ENCODE measurements at regions not wholly inside any gene's neighbourhood (a gene's known extent, or its start where the extent isn't known, plus 50 kb on each side); places are given as distances from the start of the nearest gene placed in this dataset.

GRCh38 chr2:14079576-14079975 lies 552.9 kb upstream of the LRATD1 start:
- H3K4me3 ChIP-seq (replicated peaks in 1 of 4; ENCODE audit: control extremely low read depth in 1 of 4, insufficient read depth in 1 of 4, low read depth in 3 of 4, low read length in 4 of 4): no peak overlapping the region
- no peak overlapping the region for H3K4me2 ChIP-seq (ENCODE audit: extremely low read depth, insufficient read depth, low read length)
- no peaks in the 10 kb centered on the region for H4K20me1 ChIP-seq (ENCODE audit: control insufficient read depth, extremely low read depth, insufficient read depth, low read length)
- no peaks in the 10 kb centered on the region for H3K9me3 ChIP-seq (ENCODE audit: control insufficient read depth, insufficient read depth, low read depth, low read length)
- no peaks in the 10 kb centered on the region for H3K4me1 ChIP-seq (ENCODE audit: control insufficient read depth, extremely low read depth, insufficient read depth, low read length)
- no peak for DNase-seq (ENCODE audit: low read depth in 2 of 2)
- no peaks in the 10 kb centered on the region for H3K36me3 ChIP-seq (ENCODE audit: control insufficient read depth, insufficient read depth, low read length)
- no peak overlapping the region for H3K27ac ChIP-seq (ENCODE audit: insufficient read depth, low read length)
- H3K79me2 ChIP-seq (ENCODE audit: control insufficient read depth, insufficient read depth, low read length): no peaks in the 10 kb centered on the region
- no peak overlapping the region for H2AFZ ChIP-seq (ENCODE audit: low read length)
- no peak for TF ChIP-seq EZH2 (IDR thresholded peaks at IDR 0.05; ENCODE audit: low read length, missing control alignments)
- no peak for TF ChIP-seq CTCF (conservative IDR thresholded peaks at IDR 0.05 in 1 of 2, IDR thresholded peaks at IDR 0.05 in 1 of 2; ENCODE audit: low read depth in 1 of 2, low read length in 2 of 2)
- no peak overlapping the region for H3K9ac ChIP-seq (ENCODE audit: insufficient read depth, low read length)
- no peaks in the 10 kb centered on the region for H3K27me3 ChIP-seq (ENCODE audit: control insufficient read depth, insufficient read depth, low read length)

GRCh38 chr2:14081521-14081920 lies 551.0 kb upstream of the LRATD1 start:
- H2AFZ ChIP-seq (ENCODE audit: low read length): no peak overlapping the region

GRCh38 chr2:14082640-14083039 lies 549.9 kb upstream of the LRATD1 start:
- H3K79me2 ChIP-seq (ENCODE audit: control insufficient read depth, insufficient read depth, low read length): no peaks in the 10 kb centered on the region
- no peak for DNase-seq (ENCODE audit: low read depth in 2 of 2)
- H3K9me3 ChIP-seq (ENCODE audit: control insufficient read depth, insufficient read depth, low read depth, low read length): no peaks in the 10 kb centered on the region
- H3K4me2 ChIP-seq (ENCODE audit: extremely low read depth, insufficient read depth, low read length): no peak overlapping the region
- no peaks in the 10 kb centered on the region for H3K36me3 ChIP-seq (ENCODE audit: control insufficient read depth, insufficient read depth, low read length)
- no peaks in the 10 kb centered on the region for H3K4me1 ChIP-seq (ENCODE audit: control insufficient read depth, extremely low read depth, insufficient read depth, low read length)
- no peaks in the 10 kb centered on the region for H3K27me3 ChIP-seq (ENCODE audit: control insufficient read depth, insufficient read depth, low read length)
- H3K9ac ChIP-seq (ENCODE audit: insufficient read depth, low read length): no peak overlapping the region
- no peaks in the 10 kb centered on the region for H4K20me1 ChIP-seq (ENCODE audit: control insufficient read depth, extremely low read depth, insufficient read depth, low read length)
- no peak for TF ChIP-seq CTCF (conservative IDR thresholded peaks at IDR 0.05 in 1 of 2, IDR thresholded peaks at IDR 0.05 in 1 of 2; ENCODE audit: low read depth in 1 of 2, low read length in 2 of 2)
- no peak for TF ChIP-seq EZH2 (IDR thresholded peaks at IDR 0.05; ENCODE audit: low read length, missing control alignments)
- H3K27ac ChIP-seq (ENCODE audit: insufficient read depth, low read length): no peak overlapping the region
- no peak overlapping the region for H2AFZ ChIP-seq (ENCODE audit: low read length)
- H3K4me3 ChIP-seq (replicated peaks in 1 of 4; ENCODE audit: control extremely low read depth in 1 of 4, insufficient read depth in 1 of 4, low read depth in 3 of 4, low read length in 4 of 4): no peak overlapping the region

More at GRCh38 chr2:14081521-14081920, 551.0 kb upstream of the LRATD1 start:
- no peaks in the 10 kb centered on the region for H4K20me1 ChIP-seq (ENCODE audit: control insufficient read depth, extremely low read depth, insufficient read depth, low read length)
- H3K9me3 ChIP-seq (ENCODE audit: control insufficient read depth, insufficient read depth, low read depth, low read length): no peaks in the 10 kb centered on the region
- H3K36me3 ChIP-seq (ENCODE audit: control insufficient read depth, insufficient read depth, low read length): no peaks in the 10 kb centered on the region
- TF ChIP-seq CTCF (conservative IDR thresholded peaks at IDR 0.05 in 1 of 2, IDR thresholded peaks at IDR 0.05 in 1 of 2; ENCODE audit: low read depth in 1 of 2, low read length in 2 of 2) (no peak), EZH2 (IDR thresholded peaks at IDR 0.05; ENCODE audit: low read length, missing control alignments) (no peak)
- H3K4me1 ChIP-seq (ENCODE audit: control insufficient read depth, extremely low read depth, insufficient read depth, low read length): no peaks in the 10 kb centered on the region
- no peak overlapping the region for H3K4me2 ChIP-seq (ENCODE audit: extremely low read depth, insufficient read depth, low read length)
- H3K79me2 ChIP-seq (ENCODE audit: control insufficient read depth, insufficient read depth, low read length): no peaks in the 10 kb centered on the region
- no peak overlapping the region for H3K9ac ChIP-seq (ENCODE audit: insufficient read depth, low read length)
- no peak overlapping the region for H3K27ac ChIP-seq (ENCODE audit: insufficient read depth, low read length)
- no peak overlapping the region for H3K4me3 ChIP-seq (replicated peaks in 1 of 4; ENCODE audit: control extremely low read depth in 1 of 4, insufficient read depth in 1 of 4, low read depth in 3 of 4, low read length in 4 of 4)
- no peaks in the 10 kb centered on the region for H3K27me3 ChIP-seq (ENCODE audit: control insufficient read depth, insufficient read depth, low read length)
- DNase-seq (ENCODE audit: low read depth in 2 of 2): peak; percentile 4 to 39
